GM19240 (cell line): ENCODE measurements at regions not wholly inside any gene's neighbourhood (a gene's known extent, or its start where the extent isn't known, plus 50 kb on each side); places are given as distances from the start of the nearest gene placed in this dataset.

Experiments used
- DNase-seq: peaks from one replicate; pipeline ENCODE4 v3.0.0; 2011; ENCODE audit warnings: low spot score; ENCODE audit not compliant: insufficient read length

GRCh38 chr3:24639481-24640329 is 145.1 kb upstream of the THRB start:
- DNase-seq: no peak

DNA sequence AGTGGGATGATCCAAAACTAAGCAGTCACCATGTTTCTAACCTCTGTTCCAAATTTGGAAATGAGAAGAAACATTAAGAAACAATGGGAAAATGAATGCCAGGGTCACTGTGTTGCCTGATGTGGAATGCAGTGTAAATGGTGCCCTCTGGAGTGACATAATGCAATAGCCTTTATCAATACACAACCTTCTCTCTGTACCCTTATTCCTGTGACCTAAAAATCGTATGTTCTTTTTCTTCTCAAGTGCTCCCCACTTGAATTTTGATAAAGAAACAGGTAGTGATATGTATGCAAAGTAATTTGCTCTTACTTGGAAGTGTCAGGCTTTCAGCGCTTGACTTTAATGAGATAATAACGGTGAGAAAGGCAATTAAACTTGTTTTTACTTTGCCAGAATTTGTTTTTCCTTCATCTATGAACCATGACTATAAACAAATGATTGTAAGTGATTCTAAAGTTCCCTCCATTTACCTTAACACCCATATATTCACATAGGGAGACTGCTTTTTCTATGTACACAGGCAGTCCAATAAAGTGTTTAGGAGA is 145.8 kb upstream of the THRB start:
- no peak for DNase-seq

DNA sequence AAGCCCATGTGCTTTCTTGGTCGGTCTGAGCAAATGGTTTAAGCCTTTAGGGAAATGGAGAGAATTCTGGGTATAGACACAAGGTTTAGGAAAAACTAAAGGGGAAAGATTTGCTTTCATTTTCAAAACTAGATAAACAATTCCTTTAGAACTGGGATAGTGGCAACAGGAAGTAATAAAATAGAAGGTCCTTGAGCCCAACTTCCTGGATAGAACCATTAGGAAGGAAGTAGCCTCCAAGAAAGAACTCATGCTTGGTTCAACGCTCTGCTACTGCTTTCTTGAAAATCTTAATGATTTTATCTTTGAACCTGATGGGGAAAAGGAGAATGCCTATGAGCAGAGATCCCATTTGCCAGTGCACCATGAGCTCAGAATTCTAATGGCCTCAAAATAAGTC is 147.0 kb upstream of the THRB start:
- no peak for DNase-seq

GRCh38 chr3:24645047-24645446 is 150.4 kb upstream of the THRB start:
- no peak for DNase-seq

DNA sequence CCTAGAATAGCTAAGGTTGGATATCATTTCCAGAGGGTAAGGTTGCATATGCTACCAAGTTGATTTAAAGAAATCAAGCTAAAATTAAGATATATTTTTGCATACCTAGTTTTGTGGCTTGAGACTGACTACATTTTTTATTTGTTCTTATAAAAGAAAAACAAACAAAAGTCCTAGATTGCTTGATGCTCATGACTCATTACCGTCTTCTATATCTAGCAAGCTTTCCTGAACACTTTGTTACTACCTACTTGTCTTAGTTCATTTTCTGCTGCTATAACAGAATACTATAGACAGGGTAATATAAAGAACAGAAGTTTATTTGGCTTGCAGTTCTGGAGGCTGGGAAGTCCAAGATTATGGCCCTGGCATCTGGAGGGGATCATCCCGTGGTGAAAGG is 152.1 kb upstream of the THRB start:
- DNase-seq: no peak

GRCh38 chr3:24648063-24648462 is 153.4 kb upstream of the THRB start:
- no peak for DNase-seq

DNA sequence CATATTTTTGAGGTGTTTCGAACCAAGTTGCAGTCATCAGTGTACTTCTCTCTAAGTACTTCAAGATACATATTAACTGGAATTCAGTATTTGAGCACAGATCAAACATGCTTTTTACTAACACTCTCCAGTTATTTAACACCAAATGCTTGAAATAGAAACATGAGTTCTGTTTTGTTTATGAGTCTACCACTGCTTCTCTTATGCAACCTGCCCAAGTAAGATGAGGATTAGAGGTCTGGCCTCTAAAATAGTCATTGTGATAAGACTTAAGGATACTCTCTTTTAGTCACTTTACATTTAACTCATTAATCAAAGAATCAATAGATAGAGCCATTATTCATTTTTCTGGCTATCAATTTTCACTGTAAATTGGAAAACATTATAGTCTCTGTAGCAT is 156.2 kb upstream of the THRB start:
- DNase-seq: no peak

GRCh38 chr3:24657870-24658510 is 163.3 kb upstream of the THRB start:
- no peak for DNase-seq

- DNase-seq: no peak
Measured at GRCh38 chr3:24661175-24661584, 166.5 kb upstream of the THRB start.

DNA sequence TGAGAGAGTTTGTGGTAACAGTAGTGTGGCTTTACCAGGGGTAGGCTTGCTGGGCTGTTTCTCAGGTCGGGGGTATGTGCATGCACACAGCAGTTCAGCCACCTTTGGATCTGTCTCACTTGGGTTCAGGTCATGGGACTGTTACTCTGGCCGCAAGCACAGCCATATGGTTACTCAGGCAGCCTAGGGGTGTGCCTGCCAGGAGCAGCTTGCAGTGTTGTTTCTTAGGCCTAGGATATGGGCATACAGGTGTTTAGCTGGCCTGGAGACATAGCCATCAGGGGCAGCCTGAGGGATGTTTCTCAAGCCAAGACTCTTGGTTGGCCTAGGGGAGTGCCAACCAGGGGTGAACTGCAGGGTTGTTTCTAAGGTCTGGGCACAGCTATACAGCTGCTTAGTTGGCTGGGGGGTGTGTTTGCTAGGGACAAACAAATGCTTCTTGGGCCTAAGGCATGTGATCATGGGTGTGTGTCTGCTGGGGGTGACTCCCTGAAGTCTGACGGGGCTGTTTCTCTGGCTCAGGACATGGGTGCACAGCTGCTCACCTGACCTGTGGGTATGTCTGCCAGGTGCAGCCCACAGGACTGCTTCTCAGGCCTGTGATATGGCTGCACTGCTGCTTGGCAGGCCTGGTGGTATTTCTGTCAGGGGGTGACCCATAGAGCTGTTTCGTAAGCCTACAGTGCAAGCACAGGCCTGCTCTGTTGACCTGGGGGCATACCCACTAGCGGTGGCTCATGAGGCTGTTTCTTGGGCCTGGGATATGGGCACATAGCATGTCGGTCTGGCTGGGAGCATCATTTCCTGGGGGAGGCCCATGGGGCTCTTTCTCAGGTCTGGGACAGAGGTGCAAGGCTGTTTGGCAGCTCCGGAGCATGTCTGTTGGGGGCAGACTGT is 168.0 kb upstream of the THRB start:
- DNase-seq: no peak

- no peak for DNase-seq
Measured at GRCh38 chr3:24663406-24663805, 168.8 kb upstream of the THRB start.

GRCh38 chr3:24668039-24668438 is 173.4 kb upstream of the THRB start:
- DNase-seq: no peak

- no peak for DNase-seq
Measured at GRCh38 chr3:24670871-24671270, 176.2 kb upstream of the THRB start.

- no peak for DNase-seq
Measured at GRCh38 chr3:24673596-24673995, 178.9 kb upstream of the THRB start.

DNA sequence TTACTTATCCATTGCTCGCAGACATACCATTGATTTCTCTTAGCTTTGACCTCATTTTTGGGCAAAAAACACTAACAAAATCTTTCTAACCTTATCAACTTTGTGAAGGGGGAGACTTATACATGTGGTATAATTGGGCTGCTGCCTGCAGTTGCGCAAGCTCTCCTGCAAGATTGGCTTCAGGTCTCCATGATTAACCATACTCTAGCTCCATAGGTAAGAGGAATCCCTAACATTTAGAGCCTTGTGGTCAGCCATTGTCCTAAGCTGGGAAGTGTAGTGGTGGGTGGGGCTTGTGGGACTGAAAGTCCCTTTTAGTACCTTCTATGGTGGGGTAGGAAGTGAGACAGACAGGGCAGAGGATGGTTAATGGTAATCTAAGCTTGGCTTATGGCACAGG is 179.6 kb upstream of the THRB start:
- DNase-seq: no peak

DNA sequence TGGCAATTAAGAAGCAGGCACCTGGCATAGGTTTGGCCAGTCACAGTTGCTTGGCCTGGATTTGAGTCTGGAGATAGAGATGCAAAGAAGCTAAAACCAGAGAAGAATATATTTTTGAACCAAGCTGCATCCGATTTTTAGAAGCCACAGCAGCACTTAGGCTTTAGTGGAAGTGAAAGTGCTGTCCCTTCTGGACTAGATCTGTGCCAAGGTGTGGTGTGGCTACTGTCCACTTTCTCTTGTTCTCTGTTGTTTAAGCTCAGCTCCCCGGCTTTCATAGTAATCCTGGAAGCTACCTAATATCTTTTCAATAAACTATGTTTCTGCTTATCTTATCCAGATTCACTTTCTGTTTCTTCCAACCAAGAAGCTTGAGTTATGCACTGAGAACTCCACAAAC is 183.4 kb upstream of the THRB start:
- no peak for DNase-seq

DNA sequence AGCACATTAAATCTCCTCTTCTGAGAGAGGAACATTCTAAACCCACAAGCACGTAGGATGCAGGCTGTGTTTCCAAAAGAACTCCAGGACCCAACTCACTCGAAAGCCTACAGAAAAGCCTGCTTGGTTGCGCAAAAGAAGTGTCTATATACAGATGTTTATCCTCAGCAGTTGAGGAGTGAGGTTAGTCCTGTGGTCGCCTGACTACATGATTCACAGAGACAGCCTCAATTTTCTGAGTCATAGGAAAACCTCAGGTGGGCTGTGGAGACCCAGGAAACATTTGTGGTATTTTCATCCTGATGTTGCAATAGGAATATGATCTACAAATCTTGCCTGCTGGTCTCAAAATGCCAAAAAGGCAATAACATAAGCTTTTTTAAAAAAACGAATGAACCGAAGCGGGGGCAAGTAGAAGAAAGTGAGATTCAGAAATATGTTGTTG is 183.8 kb upstream of the THRB start:
- no peak for DNase-seq

GRCh38 chr3:24679429-24679828 is 184.8 kb upstream of the THRB start:
- no peak for DNase-seq

- peak; percentile 8 for DNase-seq
Measured at GRCh38 chr3:24680214-24680967, 185.7 kb upstream of the THRB start.

- no peak for DNase-seq
Measured at GRCh38 chr3:24682141-24682547, 187.5 kb upstream of the THRB start.

DNA sequence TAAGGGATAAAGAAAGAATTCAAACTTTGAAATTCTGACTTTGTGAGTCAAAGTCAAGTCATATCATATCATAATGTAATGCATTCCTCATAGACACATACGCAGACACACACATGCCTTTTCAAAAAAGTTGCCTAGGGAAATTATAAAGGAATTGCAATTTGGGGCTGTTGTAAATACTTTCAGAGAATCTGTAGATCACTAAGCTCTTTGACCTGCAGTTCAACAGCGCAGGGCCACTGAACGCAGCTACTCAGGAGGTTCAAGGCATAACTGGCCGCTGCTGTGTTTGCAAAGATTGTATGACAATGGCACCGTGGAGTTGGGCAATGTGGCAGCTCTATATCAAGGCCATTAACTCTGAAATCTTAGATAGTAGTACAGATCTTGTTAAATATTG is 188.4 kb upstream of the THRB start:
- no peak for DNase-seq
